ENCODE measurements at regions not wholly inside any gene's neighbourhood (a gene's known extent, or its start where the extent isn't known, plus 50 kb on each side); places are given as distances from the start of the nearest gene placed in this dataset.

GRCh38 chr6:139891471-139891870 lies 517.0 kb upstream of the CITED2 start:
- Histone ChIP-seq H3K36me3 (ENCODE audit: insufficient read depth, low read length) (no peaks in the 10 kb centered on the region), H3K4me3 (ENCODE audit: low read depth, low read length, poor library complexity, severe bottlenecking) (no peak overlapping the region), H2AFZ (ENCODE audit: low read length) (no peak overlapping the region), H4K20me1 (ENCODE audit: insufficient read depth, low read length) (no peaks in the 10 kb centered on the region), H3K4me2 (ENCODE audit: low read length) (no peak overlapping the region), H3K27ac (ENCODE audit: low read depth, low read length, poor library complexity, severe bottlenecking) (no peak overlapping the region), H3F3A (ENCODE audit: insufficient read depth, low read length) (no peaks in the 10 kb centered on the region), H3K4me1 (ENCODE audit: insufficient read depth, low read length, severe bottlenecking) (no peaks in the 10 kb centered on the region), H3K27me3 (ENCODE audit: insufficient read depth, low read length) (no peaks in the 10 kb centered on the region), H3K9me3 (ENCODE audit: low read length) (no peaks in the 10 kb centered on the region), H3K9ac (ENCODE audit: low read length) (no peak overlapping the region), H3K79me2 (ENCODE audit: insufficient read depth, low read length) (no peaks in the 10 kb centered on the region), H3K9me2 (ENCODE audit: low read depth, low read length) (no peaks in the 10 kb centered on the region)
- no peak for TF ChIP-seq EZH2 (IDR thresholded peaks at IDR 0.05; ENCODE audit: borderline replicate concordance, low read length)
- TF ChIP-seq, protein P1, sequence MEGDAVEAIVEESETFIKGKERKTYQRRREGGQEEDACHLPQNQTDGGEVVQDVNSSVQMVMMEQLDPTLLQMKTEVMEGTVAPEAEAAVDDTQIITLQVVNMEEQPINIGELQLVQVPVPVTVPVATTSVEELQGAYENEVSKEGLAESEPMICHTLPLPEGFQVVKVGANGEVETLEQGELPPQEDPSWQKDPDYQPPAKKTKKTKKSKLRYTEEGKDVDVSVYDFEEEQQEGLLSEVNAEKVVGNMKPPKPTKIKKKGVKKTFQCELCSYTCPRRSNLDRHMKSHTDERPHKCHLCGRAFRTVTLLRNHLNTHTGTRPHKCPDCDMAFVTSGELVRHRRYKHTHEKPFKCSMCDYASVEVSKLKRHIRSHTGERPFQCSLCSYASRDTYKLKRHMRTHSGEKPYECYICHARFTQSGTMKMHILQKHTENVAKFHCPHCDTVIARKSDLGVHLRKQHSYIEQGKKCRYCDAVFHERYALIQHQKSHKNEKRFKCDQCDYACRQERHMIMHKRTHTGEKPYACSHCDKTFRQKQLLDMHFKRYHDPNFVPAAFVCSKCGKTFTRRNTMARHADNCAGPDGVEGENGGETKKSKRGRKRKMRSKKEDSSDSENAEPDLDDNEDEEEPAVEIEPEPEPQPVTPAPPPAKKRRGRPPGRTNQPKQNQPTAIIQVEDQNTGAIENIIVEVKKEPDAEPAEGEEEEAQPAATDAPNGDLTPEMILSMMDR (IDR thresholded peaks at IDR 0.05; ENCODE audit: low read length) = no peak

- Histone ChIP-seq H2AFZ (ENCODE audit: low read length) (no peak overlapping the region), H3K4me1 (ENCODE audit: insufficient read depth, low read length, severe bottlenecking) (no peaks in the 10 kb centered on the region), H3K4me2 (ENCODE audit: low read length) (no peak overlapping the region), H4K20me1 (ENCODE audit: insufficient read depth, low read length) (no peaks in the 10 kb centered on the region), H3K79me2 (ENCODE audit: insufficient read depth, low read length) (no peaks in the 10 kb centered on the region), H3K27ac (ENCODE audit: low read depth, low read length, poor library complexity, severe bottlenecking) (no peak overlapping the region), H3K4me3 (ENCODE audit: low read depth, low read length, poor library complexity, severe bottlenecking) (no peak overlapping the region), H3K36me3 (ENCODE audit: insufficient read depth, low read length) (no peaks in the 10 kb centered on the region), H3K9me3 (ENCODE audit: low read length) (no peaks in the 10 kb centered on the region), H3K9ac (ENCODE audit: low read length) (no peak overlapping the region), H3F3A (ENCODE audit: insufficient read depth, low read length) (no peaks in the 10 kb centered on the region), H3K27me3 (ENCODE audit: insufficient read depth, low read length) (no peaks in the 10 kb centered on the region), H3K9me2 (ENCODE audit: low read depth, low read length) (no peaks in the 10 kb centered on the region)
- no peak for TF ChIP-seq EZH2 (IDR thresholded peaks at IDR 0.05; ENCODE audit: borderline replicate concordance, low read length)
- TF ChIP-seq, protein P1 (IDR thresholded peaks at IDR 0.05; ENCODE audit: low read length) = no peak
Observed at GRCh38 chr6:139888681-139889122, 514.3 kb upstream of the CITED2 start.

DNA sequence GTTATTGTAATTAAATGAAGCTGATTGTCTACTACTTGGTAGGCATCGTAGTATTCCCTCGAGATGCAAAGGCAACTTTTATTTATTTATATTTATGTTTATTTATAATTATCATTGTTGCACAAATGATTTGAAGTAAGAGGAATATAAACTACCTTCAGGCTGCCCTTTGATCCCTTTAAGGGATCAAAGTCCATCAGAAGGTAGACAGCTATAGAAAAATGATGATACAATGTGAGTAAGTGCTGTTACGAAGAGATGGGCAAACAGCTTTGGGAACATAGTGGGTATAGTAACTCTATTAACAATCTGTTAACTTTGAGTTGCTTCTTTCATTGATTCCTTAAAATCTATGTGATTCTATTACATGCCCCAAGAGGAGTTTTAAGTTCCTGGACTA lies 512.8 kb upstream of the CITED2 start:
- H3K79me2 ChIP-seq (ENCODE audit: insufficient read depth, low read length) = no peaks in the 10 kb centered on the region
- no peaks in the 10 kb centered on the region for H4K20me1 ChIP-seq (ENCODE audit: insufficient read depth, low read length)
- H3K4me1 ChIP-seq (ENCODE audit: insufficient read depth, low read length, severe bottlenecking) = no peaks in the 10 kb centered on the region
- no peaks in the 10 kb centered on the region for H3K36me3 ChIP-seq (ENCODE audit: insufficient read depth, low read length)
- H3K27ac ChIP-seq (ENCODE audit: low read depth, low read length, poor library complexity, severe bottlenecking) = no peak overlapping the region
- no peaks in the 10 kb centered on the region for H3K9me2 ChIP-seq (ENCODE audit: low read depth, low read length)
- H3K27me3 ChIP-seq (ENCODE audit: insufficient read depth, low read length) = no peaks in the 10 kb centered on the region
- no peak overlapping the region for H2AFZ ChIP-seq (ENCODE audit: low read length)
- no peaks in the 10 kb centered on the region for H3K9me3 ChIP-seq (ENCODE audit: low read length)
- no peak overlapping the region for H3K9ac ChIP-seq (ENCODE audit: low read length)
- no peak for TF ChIP-seq EZH2 (IDR thresholded peaks at IDR 0.05; ENCODE audit: borderline replicate concordance, low read length)
- TF ChIP-seq, protein P1 (IDR thresholded peaks at IDR 0.05; ENCODE audit: low read length) = no peak
- no peak overlapping the region for H3K4me2 ChIP-seq (ENCODE audit: low read length)
- H3F3A ChIP-seq (ENCODE audit: insufficient read depth, low read length) = no peaks in the 10 kb centered on the region
- no peak overlapping the region for H3K4me3 ChIP-seq (ENCODE audit: low read depth, low read length, poor library complexity, severe bottlenecking)
